Liver (tissue), 8 donors: ENCODE measurements at regions not wholly inside any gene's neighbourhood (a gene's known extent, or its start where the extent isn't known, plus 50 kb on each side); places are given as distances from the start of the nearest gene placed in this dataset.

Experiments used
- DNase-seq: peaks from one replicate; pipeline ENCODE4 v3.0.0-alpha.2; 2017; ENCODE audit warnings: low spot score
- H3K27ac ChIP-seq, 2 donors: one replicate each; pipeline ENCODE4 v1.7.0; 2013; ENCODE audit warnings: inconsistent platforms in 2 of 2, low read length in 2 of 2, control low read depth in 1 of 2, low read depth in 1 of 2, mild to moderate bottlenecking in 1 of 2
- H3K27me3 ChIP-seq, 4 donors: one replicate each; pipeline versions ENCODE4 v1.6.1 to v1.7.0; 2013; ENCODE audit warnings: low read length in 3 of 4, inconsistent platforms in 1 of 4, mild to moderate bottlenecking in 1 of 4, moderate library complexity in 1 of 4; ENCODE audit not compliant: control insufficient read depth in 4 of 4, insufficient read depth in 4 of 4
- H3K36me3 ChIP-seq, 4 donors: one replicate each; pipeline versions ENCODE4 v1.6.1 to v1.7.0; 2013; ENCODE audit warnings: low read length in 3 of 4, mild to moderate bottlenecking in 3 of 4, low read depth in 1 of 4, moderate library complexity in 1 of 4; ENCODE audit not compliant: control insufficient read depth in 4 of 4, insufficient read depth in 3 of 4
- H3K4me1 ChIP-seq, 4 donors: one replicate each; pipeline versions ENCODE4 v1.6.1 to v1.7.0; 2013; ENCODE audit warnings: low read length in 3 of 4, mild to moderate bottlenecking in 3 of 4, moderate library complexity in 1 of 4; ENCODE audit not compliant: control insufficient read depth in 4 of 4, insufficient read depth in 4 of 4
- H3K4me3 ChIP-seq, 3 donors: one replicate each; pipeline versions ENCODE4 v1.6.1 to v1.7.0; 2013; ENCODE audit warnings: low read length in 3 of 3, control low read depth in 1 of 3, low read depth in 1 of 3, mild to moderate bottlenecking in 1 of 3
- H3K9ac ChIP-seq, 2 donors: one replicate each; pipeline ENCODE4 v1.7.0; 2013; ENCODE audit warnings: low read length in 2 of 2, mild to moderate bottlenecking in 2 of 2, moderate library complexity in 2 of 2, control low read depth in 1 of 2, low read depth in 1 of 2
- H3K9me3 ChIP-seq, 4 donors: one replicate each; pipeline versions ENCODE4 v1.6.1 to v1.7.0; 2013; ENCODE audit warnings: low read length in 3 of 4; ENCODE audit not compliant: control insufficient read depth in 4 of 4
- EGR1 ChIP-seq, 2 donors: IDR thresholded peaks; 2 replicates each; pipeline ENCODE4 v1.6.1; 2016 to 2018; ENCODE audit warnings: antibody characterized with exemption in 2 of 2, low read depth in 2 of 2
- FOXA1 ChIP-seq: IDR thresholded peaks from 2 replicates; pipeline ENCODE4 v1.6.1; 2016; ENCODE audit warnings: antibody characterized with exemption
- FOXA2 ChIP-seq: IDR thresholded peaks from 2 replicates; pipeline ENCODE4 v1.6.1; 2016; ENCODE audit warnings: antibody characterized with exemption
- HNF4A ChIP-seq, 2 donors: conservative IDR thresholded peaks; 2 replicates each; pipeline ENCODE4 v1.6.1; 2016; ENCODE audit warnings: antibody characterized with exemption in 2 of 2, mild to moderate bottlenecking in 2 of 2
- HNF4G ChIP-seq: IDR thresholded peaks from 2 replicates; pipeline ENCODE4 v1.6.1; 2016; ENCODE audit warnings: antibody characterized with exemption
- JUND ChIP-seq, 2 donors: IDR thresholded peaks; 2 replicates each; pipeline ENCODE4 v1.6.1; 2016; ENCODE audit warnings: antibody characterized with exemption in 2 of 2
- NR2F2 ChIP-seq: IDR thresholded peaks from 2 replicates; pipeline ENCODE4 v1.6.1; 2016; ENCODE audit warnings: antibody characterized with exemption
- RAD21 ChIP-seq, 2 donors: IDR thresholded peaks; 2 replicates each; pipeline ENCODE4 v1.6.1; 2016; ENCODE audit warnings: antibody characterized with exemption in 2 of 2, mild to moderate bottlenecking in 2 of 2
- RXRA ChIP-seq, 2 donors: IDR thresholded peaks; 2 replicates each; pipeline ENCODE4 v1.6.1; 2017 to 2018; ENCODE audit warnings: antibody characterized with exemption in 2 of 2, mild to moderate bottlenecking in 1 of 2
- SP1 ChIP-seq: IDR thresholded peaks from 2 replicates; pipeline ENCODE4 v1.6.1; 2018; ENCODE audit warnings: antibody characterized with exemption, mild to moderate bottlenecking
- TAF1 ChIP-seq: conservative IDR thresholded peaks from 2 replicates; pipeline ENCODE4 v1.6.1; 2016; ENCODE audit warnings: antibody characterized with exemption, mild to moderate bottlenecking
- YY1 ChIP-seq: IDR thresholded peaks from 2 replicates; pipeline ENCODE4 v1.6.1; 2016; ENCODE audit warnings: antibody characterized with exemption, mild to moderate bottlenecking
- WGBS: extraction: QIAGEN DNeasy Blood & Tissue Kit; methylation state at CpG from one replicate; pipeline ENCODE4 v1.1.7; 2013; 5-methylcytosine and 5-hydroxymethylcytosine counted together
- TF ChIP-seq, protein P1 (sequence below): fragments of 150-350 bp; IDR thresholded peaks from 2 replicates; pipeline ENCODE4 v1.5.1; 2017; ENCODE audit warnings: improper control_type of control experiment, low read depth, low read length; ENCODE audit not compliant: missing input control
- TF ChIP-seq, protein P2 (sequence below): IDR thresholded peaks from 2 replicates; pipeline ENCODE4 v1.6.1; 2016; ENCODE audit warnings: antibody characterized with exemption
- TF ChIP-seq, protein P3 (sequence below): IDR thresholded peaks from 2 replicates; pipeline ENCODE4 v1.6.1; 2016; ENCODE audit warnings: antibody characterized with exemption
- TF ChIP-seq, protein P4 (sequence below): IDR thresholded peaks from 2 replicates; pipeline ENCODE4 v1.6.1; 2016; ENCODE audit warnings: antibody characterized with exemption, mild to moderate bottlenecking
- TF ChIP-seq, protein P5 (sequence below): IDR thresholded peaks from 2 replicates; pipeline ENCODE4 v1.6.1; 2016; ENCODE audit warnings: antibody characterized with exemption
- donor health status: healthy.
- donor health status: healthy.
- donor health status: healthy.
- donor health status: healthy.
- donor health status: healthy.

DNA sequence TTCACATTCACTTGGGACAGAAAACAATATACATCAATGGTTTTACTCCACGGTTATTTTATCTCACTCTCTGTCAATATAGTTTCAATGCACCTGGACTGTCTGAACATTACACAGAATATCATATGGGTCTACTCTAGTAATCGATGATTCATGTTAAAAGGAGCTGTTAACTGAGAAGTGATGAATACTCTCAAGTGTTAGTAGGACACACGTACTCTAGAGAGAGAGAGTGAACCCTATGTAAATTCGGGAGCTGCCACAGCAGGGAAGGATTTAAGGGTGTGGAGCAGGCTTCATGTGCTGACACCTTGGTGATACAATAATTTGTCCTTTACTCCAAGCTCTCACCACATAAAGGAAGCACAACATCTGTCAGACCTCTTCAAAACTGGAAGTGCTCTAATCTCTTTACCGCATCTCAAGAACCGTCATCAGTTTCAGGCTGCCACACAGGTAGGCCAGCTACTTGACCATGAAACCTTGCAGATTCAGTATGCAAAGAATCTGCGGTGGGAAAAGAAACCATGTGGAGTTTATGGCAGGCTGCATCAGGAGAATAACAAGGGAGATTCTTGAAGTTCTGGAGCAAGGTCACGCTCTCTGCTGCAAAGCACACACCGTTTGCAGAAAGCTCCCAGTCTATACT, 199.2 kb upstream of the TMC3 start:
- H3K9ac ChIP-seq: no peak overlapping the region
- no peaks in the 10 kb centered on the region for H3K9me3 ChIP-seq
- H3K4me3 ChIP-seq: no peak overlapping the region
- H3K4me1 ChIP-seq: peaks cover 0 to 6% (median 1%) of the 10 kb centered on the region in 4 donors
- peaks cover 0 to 6% (median under 1%) of the 10 kb centered on the region in 4 donors for H3K27me3 ChIP-seq
- no peak for TF ChIP-seq SP1
- no peak for TF ChIP-seq FOXA2
- no peak for TF ChIP-seq HNF4G
- TF ChIP-seq, protein P1, sequence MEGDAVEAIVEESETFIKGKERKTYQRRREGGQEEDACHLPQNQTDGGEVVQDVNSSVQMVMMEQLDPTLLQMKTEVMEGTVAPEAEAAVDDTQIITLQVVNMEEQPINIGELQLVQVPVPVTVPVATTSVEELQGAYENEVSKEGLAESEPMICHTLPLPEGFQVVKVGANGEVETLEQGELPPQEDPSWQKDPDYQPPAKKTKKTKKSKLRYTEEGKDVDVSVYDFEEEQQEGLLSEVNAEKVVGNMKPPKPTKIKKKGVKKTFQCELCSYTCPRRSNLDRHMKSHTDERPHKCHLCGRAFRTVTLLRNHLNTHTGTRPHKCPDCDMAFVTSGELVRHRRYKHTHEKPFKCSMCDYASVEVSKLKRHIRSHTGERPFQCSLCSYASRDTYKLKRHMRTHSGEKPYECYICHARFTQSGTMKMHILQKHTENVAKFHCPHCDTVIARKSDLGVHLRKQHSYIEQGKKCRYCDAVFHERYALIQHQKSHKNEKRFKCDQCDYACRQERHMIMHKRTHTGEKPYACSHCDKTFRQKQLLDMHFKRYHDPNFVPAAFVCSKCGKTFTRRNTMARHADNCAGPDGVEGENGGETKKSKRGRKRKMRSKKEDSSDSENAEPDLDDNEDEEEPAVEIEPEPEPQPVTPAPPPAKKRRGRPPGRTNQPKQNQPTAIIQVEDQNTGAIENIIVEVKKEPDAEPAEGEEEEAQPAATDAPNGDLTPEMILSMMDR: no peak
- TF ChIP-seq, protein P2, sequence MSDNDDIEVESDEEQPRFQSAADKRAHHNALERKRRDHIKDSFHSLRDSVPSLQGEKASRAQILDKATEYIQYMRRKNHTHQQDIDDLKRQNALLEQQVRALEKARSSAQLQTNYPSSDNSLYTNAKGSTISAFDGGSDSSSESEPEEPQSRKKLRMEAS: no peak
- no peak for TF ChIP-seq HNF4A (conservative IDR thresholded peaks at IDR 0.05)
- no peak for TF ChIP-seq RXRA (IDR thresholded peaks at IDR 0.05)
- TF ChIP-seq EGR1 (IDR thresholded peaks at IDR 0.05; ENCODE audit: low read depth in 2 of 2): no peak
- TF ChIP-seq, protein P3, sequence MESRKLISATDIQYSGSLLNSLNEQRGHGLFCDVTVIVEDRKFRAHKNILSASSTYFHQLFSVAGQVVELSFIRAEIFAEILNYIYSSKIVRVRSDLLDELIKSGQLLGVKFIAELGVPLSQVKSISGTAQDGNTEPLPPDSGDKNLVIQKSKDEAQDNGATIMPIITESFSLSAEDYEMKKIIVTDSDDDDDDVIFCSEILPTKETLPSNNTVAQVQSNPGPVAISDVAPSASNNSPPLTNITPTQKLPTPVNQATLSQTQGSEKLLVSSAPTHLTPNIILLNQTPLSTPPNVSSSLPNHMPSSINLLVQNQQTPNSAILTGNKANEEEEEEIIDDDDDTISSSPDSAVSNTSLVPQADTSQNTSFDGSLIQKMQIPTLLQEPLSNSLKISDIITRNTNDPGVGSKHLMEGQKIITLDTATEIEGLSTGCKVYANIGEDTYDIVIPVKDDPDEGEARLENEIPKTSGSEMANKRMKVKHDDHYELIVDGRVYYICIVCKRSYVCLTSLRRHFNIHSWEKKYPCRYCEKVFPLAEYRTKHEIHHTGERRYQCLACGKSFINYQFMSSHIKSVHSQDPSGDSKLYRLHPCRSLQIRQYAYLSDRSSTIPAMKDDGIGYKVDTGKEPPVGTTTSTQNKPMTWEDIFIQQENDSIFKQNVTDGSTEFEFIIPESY: no peak
- no peak for TF ChIP-seq NR2F2
- TF ChIP-seq RAD21 (IDR thresholded peaks at IDR 0.05): no peak
- no peak for TF ChIP-seq TAF1
- TF ChIP-seq, protein P4, sequence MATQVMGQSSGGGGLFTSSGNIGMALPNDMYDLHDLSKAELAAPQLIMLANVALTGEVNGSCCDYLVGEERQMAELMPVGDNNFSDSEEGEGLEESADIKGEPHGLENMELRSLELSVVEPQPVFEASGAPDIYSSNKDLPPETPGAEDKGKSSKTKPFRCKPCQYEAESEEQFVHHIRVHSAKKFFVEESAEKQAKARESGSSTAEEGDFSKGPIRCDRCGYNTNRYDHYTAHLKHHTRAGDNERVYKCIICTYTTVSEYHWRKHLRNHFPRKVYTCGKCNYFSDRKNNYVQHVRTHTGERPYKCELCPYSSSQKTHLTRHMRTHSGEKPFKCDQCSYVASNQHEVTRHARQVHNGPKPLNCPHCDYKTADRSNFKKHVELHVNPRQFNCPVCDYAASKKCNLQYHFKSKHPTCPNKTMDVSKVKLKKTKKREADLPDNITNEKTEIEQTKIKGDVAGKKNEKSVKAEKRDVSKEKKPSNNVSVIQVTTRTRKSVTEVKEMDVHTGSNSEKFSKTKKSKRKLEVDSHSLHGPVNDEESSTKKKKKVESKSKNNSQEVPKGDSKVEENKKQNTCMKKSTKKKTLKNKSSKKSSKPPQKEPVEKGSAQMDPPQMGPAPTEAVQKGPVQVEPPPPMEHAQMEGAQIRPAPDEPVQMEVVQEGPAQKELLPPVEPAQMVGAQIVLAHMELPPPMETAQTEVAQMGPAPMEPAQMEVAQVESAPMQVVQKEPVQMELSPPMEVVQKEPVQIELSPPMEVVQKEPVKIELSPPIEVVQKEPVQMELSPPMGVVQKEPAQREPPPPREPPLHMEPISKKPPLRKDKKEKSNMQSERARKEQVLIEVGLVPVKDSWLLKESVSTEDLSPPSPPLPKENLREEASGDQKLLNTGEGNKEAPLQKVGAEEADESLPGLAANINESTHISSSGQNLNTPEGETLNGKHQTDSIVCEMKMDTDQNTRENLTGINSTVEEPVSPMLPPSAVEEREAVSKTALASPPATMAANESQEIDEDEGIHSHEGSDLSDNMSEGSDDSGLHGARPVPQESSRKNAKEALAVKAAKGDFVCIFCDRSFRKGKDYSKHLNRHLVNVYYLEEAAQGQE: no peak
- no peak for TF ChIP-seq JUND (IDR thresholded peaks at IDR 0.05)
- no peak for TF ChIP-seq YY1
- no peak for TF ChIP-seq FOXA1
- TF ChIP-seq, protein P5, sequence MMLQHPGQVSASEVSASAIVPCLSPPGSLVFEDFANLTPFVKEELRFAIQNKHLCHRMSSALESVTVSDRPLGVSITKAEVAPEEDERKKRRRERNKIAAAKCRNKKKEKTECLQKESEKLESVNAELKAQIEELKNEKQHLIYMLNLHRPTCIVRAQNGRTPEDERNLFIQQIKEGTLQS: no peak
- H3K36me3 ChIP-seq: no peaks in the 10 kb centered on the region
- 90% methylated on average over 9 of the region's 9 CpGs for WGBS
- no peak overlapping the region for H3K27ac ChIP-seq
- DNase-seq: no peak
